Gastroesophageal sphincter (tissue), 3 donors: ENCODE measurements at regions not wholly inside any gene's neighbourhood (a gene's known extent, or its start where the extent isn't known, plus 50 kb on each side); places are given as distances from the start of the nearest gene placed in this dataset.

Experiments
- POLR2A ChIP-seq, 2 donors: fragments of 450-650 bp; IDR thresholded peaks; one replicate each; pipeline ENCODE4 v1.6.1; 2017; ENCODE audit warnings: antibody characterized with exemption in 2 of 2, mild to moderate bottlenecking in 2 of 2, moderate library complexity in 1 of 2
- POLR2AphosphoS5 ChIP-seq: sonication (generic); formaldehyde crosslinking; IDR thresholded peaks from one replicate; pipeline ENCODE4 v1.6.1; 2017; ENCODE audit warnings: antibody characterized with exemption
- TF ChIP-seq, protein P1 (sequence below), 4 experiments: fragments of 200-600 bp in 2 of 4; fragments of 450-650 bp in 2 of 4; sonication (generic) in 1 of 4; IDR thresholded peaks; one replicate each; pipeline ENCODE4 v1.5.1; 2017 to 2019; ENCODE audit warnings: antibody characterized with exemption in 4 of 4, mild to moderate bottlenecking in 2 of 4, moderate library complexity in 2 of 4

DNA sequence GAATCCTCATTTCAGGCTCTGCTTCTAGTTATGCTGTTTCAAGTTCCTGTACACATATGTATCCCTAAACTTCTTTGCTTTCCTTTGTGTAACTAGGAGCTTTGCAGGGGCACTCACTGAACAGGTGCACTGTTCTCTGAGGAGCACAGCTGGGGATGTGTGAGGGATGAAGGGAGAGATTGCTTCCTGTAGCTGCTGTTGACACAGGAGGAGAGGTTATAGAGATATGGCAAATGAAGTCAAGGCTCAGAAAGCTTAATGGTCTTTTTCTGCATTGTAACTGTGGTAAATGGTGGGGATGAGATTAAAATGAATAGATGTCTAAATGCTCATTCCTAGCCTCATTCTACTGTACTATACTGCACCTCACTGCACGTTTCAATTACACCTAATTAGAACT, 454.3 kb downstream of the BTBD3 start:
- TF ChIP-seq POLR2AphosphoS5 (no peak), POLR2A (IDR thresholded peaks at IDR 0.05) (no peak)
- TF ChIP-seq, protein P1, sequence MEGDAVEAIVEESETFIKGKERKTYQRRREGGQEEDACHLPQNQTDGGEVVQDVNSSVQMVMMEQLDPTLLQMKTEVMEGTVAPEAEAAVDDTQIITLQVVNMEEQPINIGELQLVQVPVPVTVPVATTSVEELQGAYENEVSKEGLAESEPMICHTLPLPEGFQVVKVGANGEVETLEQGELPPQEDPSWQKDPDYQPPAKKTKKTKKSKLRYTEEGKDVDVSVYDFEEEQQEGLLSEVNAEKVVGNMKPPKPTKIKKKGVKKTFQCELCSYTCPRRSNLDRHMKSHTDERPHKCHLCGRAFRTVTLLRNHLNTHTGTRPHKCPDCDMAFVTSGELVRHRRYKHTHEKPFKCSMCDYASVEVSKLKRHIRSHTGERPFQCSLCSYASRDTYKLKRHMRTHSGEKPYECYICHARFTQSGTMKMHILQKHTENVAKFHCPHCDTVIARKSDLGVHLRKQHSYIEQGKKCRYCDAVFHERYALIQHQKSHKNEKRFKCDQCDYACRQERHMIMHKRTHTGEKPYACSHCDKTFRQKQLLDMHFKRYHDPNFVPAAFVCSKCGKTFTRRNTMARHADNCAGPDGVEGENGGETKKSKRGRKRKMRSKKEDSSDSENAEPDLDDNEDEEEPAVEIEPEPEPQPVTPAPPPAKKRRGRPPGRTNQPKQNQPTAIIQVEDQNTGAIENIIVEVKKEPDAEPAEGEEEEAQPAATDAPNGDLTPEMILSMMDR (IDR thresholded peaks at IDR 0.05): no peak
